ENCODE measurements at regions not wholly inside any gene's neighbourhood (a gene's known extent, or its start where the extent isn't known, plus 50 kb on each side); places are given as distances from the start of the nearest gene placed in this dataset.

GRCh38 chr5:165631235-165631634 is 2125.8 kb downstream of the MAT2B start:
- TF ChIP-seq CTCF (IDR thresholded peaks at IDR 0.05) (no peak), POLR2A (IDR thresholded peaks at IDR 0.05) (no peak)
